PFSK-1 (cell line): ENCODE measurements at regions not wholly inside any gene's neighbourhood (a gene's known extent, or its start where the extent isn't known, plus 50 kb on each side); places are given as distances from the start of the nearest gene placed in this dataset.

Experiments
- FOXP2 ChIP-seq: optimal IDR thresholded peaks from 2 replicates; pipeline ENCODE3; 2011; ENCODE audit warnings: borderline replicate concordance, control low read depth, inconsistent platforms; ENCODE audit not compliant: insufficient read depth; ENCODE audit errors: extremely low read length, extremely low read depth
- POLR2AphosphoS5 ChIP-seq: IDR thresholded peaks from 2 replicates; pipeline ENCODE4 v1.6.1; 2012; ENCODE audit warnings: low read depth, mild to moderate bottlenecking, control low read depth, low read length, moderate library complexity
- SIN3A ChIP-seq: IDR thresholded peaks from 2 replicates; pipeline ENCODE4 v1.6.1; 2012; ENCODE audit warnings: mild to moderate bottlenecking, low read length, moderate library complexity, borderline replicate concordance; ENCODE audit not compliant: insufficient read depth
- TAF1 ChIP-seq: IDR thresholded peaks from 2 replicates; pipeline ENCODE4 v1.6.1; 2012; ENCODE audit warnings: low read length, control low read depth, borderline replicate concordance; ENCODE audit not compliant: insufficient read depth
- TF ChIP-seq, protein P1 (sequence below), 2 experiments: IDR thresholded peaks; 2 replicates each; pipeline versions ENCODE4 v1.6.1 to v1.8.0; 2011 to 2012; ENCODE audit warnings: low read depth in 2 of 2, low read length in 2 of 2, control low read depth in 1 of 2, inconsistent platforms in 1 of 2, mild to moderate bottlenecking in 1 of 2, moderate library complexity in 1 of 2; ENCODE audit not compliant: insufficient read depth in 1 of 2

DNA sequence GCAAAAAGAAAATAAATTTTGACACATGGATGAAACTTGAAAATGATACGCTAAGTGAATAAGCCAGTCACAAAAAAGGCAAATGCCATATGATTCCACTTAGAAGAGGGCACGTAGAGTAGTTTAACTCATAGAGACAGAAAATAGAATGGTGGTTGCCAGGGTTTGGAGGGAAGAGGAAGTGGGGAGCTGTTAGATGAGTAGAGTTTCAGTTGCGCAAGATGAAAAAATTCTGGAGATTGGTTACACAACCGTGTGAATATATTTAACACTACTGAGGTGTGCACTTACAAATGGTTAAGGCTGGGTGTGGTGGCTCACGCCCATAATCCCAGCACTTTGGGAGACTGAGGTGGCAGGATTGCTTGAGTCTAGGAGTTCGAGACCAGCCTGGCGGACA is 93.4 kb upstream of the TMEM132E start:
- TF ChIP-seq SIN3A (no peak), FOXP2 (no peak), POLR2AphosphoS5 (no peak), TAF1 (no peak)
- TF ChIP-seq, protein P1, sequence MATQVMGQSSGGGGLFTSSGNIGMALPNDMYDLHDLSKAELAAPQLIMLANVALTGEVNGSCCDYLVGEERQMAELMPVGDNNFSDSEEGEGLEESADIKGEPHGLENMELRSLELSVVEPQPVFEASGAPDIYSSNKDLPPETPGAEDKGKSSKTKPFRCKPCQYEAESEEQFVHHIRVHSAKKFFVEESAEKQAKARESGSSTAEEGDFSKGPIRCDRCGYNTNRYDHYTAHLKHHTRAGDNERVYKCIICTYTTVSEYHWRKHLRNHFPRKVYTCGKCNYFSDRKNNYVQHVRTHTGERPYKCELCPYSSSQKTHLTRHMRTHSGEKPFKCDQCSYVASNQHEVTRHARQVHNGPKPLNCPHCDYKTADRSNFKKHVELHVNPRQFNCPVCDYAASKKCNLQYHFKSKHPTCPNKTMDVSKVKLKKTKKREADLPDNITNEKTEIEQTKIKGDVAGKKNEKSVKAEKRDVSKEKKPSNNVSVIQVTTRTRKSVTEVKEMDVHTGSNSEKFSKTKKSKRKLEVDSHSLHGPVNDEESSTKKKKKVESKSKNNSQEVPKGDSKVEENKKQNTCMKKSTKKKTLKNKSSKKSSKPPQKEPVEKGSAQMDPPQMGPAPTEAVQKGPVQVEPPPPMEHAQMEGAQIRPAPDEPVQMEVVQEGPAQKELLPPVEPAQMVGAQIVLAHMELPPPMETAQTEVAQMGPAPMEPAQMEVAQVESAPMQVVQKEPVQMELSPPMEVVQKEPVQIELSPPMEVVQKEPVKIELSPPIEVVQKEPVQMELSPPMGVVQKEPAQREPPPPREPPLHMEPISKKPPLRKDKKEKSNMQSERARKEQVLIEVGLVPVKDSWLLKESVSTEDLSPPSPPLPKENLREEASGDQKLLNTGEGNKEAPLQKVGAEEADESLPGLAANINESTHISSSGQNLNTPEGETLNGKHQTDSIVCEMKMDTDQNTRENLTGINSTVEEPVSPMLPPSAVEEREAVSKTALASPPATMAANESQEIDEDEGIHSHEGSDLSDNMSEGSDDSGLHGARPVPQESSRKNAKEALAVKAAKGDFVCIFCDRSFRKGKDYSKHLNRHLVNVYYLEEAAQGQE (IDR thresholded peaks at IDR 0.05; ENCODE audit: insufficient read depth in 1 of 2, low read depth in 2 of 2, low read length in 2 of 2), result no peak
